HG02763 (cell line): ENCODE measurements at regions not wholly inside any gene's neighbourhood (a gene's known extent, or its start where the extent isn't known, plus 50 kb on each side); places are given as distances from the start of the nearest gene placed in this dataset.
"Not testable (repeated sequence)": the region's sequence is repeated elsewhere in the genome, so short reads cannot be mapped to it uniquely, and the experiment has no call there.

Source experiments
- ATAC-seq: cut with Tn5 transposase; IDR thresholded peaks from one replicate; pipeline ENCODE4 v1.9.1; 2021; ENCODE audit warnings: mild to moderate bottlenecking, moderate library complexity; ENCODE audit not compliant: unreplicated experiment

- no peak for ATAC-seq
Observed at GRCh38 chr15:20272422-20273184, 269.0 kb downstream of the GOLGA6L6 start.

GRCh38 chr15:20271647-20272046 lies 270.0 kb downstream of the GOLGA6L6 start:
- no peak for ATAC-seq

GRCh38 chr15:20269956-20270355 lies 271.6 kb downstream of the GOLGA6L6 start:
- not testable (repeated sequence) for ATAC-seq

GRCh38 chr15:20267996-20268395 lies 273.6 kb downstream of the GOLGA6L6 start:
- not testable (repeated sequence) for ATAC-seq

- not testable (repeated sequence) for ATAC-seq
Observed at GRCh38 chr15:20267051-20267730, 274.4 kb downstream of the GOLGA6L6 start.

- not testable (repeated sequence) for ATAC-seq
Observed at GRCh38 chr15:20265710-20266109, 275.9 kb downstream of the GOLGA6L6 start.

GRCh38 chr15:20261321-20262280 lies 280.0 kb downstream of the GOLGA6L6 start:
- not testable (repeated sequence) for ATAC-seq

- ATAC-seq: not testable (repeated sequence)
Observed at GRCh38 chr15:20260650-20261049, 280.9 kb downstream of the GOLGA6L6 start.

GRCh38 chr15:20259559-20260190 lies 281.9 kb downstream of the GOLGA6L6 start:
- ATAC-seq: not testable (repeated sequence)

GRCh38 chr15:20256394-20256793 lies 285.2 kb downstream of the GOLGA6L6 start:
- ATAC-seq: not testable (repeated sequence)

- not testable (repeated sequence) for ATAC-seq
Observed at GRCh38 chr15:20255641-20256040, 286.0 kb downstream of the GOLGA6L6 start.

GRCh38 chr15:20253047-20253615 lies 288.5 kb downstream of the GOLGA6L6 start:
- ATAC-seq: not testable (repeated sequence)

GRCh38 chr15:20252040-20252439 lies 289.6 kb downstream of the GOLGA6L6 start:
- ATAC-seq: not testable (repeated sequence)

- not testable (repeated sequence) for ATAC-seq
Observed at GRCh38 chr15:20251214-20252005, 290.2 kb downstream of the GOLGA6L6 start.

- not testable (repeated sequence) for ATAC-seq
Observed at GRCh38 chr15:20250206-20250605, 291.4 kb downstream of the GOLGA6L6 start.

- ATAC-seq: not testable (repeated sequence)
Observed at GRCh38 chr15:20249677-20249970, 292.0 kb downstream of the GOLGA6L6 start.

- ATAC-seq: not testable (repeated sequence)
Observed at GRCh38 chr15:20248434-20248833, 293.2 kb downstream of the GOLGA6L6 start.

- not testable (repeated sequence) for ATAC-seq
Observed at GRCh38 chr15:20247137-20247536, 294.5 kb downstream of the GOLGA6L6 start.

- not testable (repeated sequence) for ATAC-seq
Observed at GRCh38 chr15:20246624-20247023, 295.0 kb downstream of the GOLGA6L6 start.
